ENCODE measurements at regions not wholly inside any gene's neighbourhood (a gene's known extent, or its start where the extent isn't known, plus 50 kb on each side); places are given as distances from the start of the nearest gene placed in this dataset.
A peak's percentile ranks its signal among the peaks of the same experiment; 100 is the strongest.
"Not testable (repeated sequence)": the region's sequence is repeated elsewhere in the genome, so short reads cannot be mapped to it uniquely, and the experiment has no call there.

DNA sequence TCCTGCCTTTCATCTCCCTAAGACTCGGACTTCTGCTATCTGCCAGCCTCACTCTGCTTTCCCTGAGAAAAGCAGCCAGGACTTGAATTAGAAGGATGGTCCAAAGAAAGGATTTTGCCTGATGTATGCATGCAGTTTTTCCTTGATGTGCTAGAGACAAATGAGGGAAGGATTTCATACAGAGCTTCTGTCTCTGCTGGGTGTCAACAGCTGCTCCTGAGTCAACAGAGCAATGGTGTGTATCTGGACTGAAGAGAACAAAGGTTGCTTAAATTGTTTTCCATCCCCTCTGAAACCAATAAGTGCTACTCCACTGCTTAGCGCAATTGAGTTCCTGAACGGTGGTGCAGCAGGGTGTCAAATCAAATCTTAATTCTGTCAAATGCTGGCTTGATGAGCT is 680.6 kb upstream of the C16orf82 start:
- DNase-seq (ENCODE audit: low read depth): no peak

DNA sequence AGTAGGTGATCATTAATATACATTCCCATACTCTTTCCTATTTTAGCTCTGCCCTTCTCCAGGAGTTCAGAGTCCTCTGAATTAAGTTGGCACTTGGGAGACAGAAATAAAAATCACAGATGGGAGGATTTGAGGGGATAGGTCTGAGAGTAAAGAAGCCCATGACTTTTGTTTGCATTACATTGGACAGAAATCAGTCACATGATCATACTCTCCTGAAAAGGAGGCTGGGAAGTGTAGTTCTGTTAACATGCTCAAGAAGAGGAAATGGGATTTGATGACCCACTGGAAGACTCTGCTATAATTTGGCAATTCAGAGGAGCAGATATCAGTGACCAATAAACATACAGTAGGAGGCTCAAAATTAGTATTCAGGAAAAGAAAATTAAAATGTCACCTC is 674.9 kb upstream of the C16orf82 start:
- no peak for DNase-seq (ENCODE audit: low read depth)

DNA sequence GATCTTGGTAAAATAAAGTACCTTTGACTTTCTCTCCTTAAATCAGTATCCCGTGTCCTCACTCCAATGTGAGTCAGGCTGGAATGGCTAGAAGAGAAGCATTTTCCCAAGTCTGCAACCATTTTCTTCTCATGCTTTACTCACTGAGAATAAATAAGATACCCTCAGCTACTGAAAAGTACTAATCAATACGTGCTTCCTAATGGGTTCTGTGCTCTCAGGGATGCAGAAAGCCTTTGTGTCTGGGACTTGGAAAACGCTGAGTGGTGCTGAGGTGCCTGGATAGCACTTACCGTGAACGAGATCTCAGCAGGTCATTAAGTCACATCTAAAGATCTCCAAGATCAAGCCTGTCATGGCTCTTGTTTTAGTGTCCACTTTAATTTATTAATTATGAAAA is 672.3 kb upstream of the C16orf82 start:
- no peak for DNase-seq (ENCODE audit: low read depth)

DNA sequence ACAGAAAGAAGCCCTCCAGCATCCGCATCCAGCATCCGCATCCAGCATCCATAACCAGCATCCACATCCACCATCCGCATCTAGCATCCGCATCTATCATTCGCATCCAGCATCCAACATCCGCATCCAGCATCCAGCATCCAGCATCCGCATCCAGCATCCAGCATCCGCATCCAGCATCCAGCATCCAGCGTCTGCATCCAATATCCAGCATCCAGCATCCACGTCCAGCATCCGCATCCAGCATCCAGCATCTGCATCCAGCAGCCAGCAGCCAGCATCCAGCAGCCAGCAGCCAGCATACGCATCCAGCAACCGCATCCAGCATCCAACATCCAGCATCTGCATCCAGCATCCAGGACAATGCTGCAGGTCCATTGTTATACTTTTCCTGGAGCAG is 671.0 kb upstream of the C16orf82 start:
- no peak for DNase-seq (ENCODE audit: low read depth)

DNA sequence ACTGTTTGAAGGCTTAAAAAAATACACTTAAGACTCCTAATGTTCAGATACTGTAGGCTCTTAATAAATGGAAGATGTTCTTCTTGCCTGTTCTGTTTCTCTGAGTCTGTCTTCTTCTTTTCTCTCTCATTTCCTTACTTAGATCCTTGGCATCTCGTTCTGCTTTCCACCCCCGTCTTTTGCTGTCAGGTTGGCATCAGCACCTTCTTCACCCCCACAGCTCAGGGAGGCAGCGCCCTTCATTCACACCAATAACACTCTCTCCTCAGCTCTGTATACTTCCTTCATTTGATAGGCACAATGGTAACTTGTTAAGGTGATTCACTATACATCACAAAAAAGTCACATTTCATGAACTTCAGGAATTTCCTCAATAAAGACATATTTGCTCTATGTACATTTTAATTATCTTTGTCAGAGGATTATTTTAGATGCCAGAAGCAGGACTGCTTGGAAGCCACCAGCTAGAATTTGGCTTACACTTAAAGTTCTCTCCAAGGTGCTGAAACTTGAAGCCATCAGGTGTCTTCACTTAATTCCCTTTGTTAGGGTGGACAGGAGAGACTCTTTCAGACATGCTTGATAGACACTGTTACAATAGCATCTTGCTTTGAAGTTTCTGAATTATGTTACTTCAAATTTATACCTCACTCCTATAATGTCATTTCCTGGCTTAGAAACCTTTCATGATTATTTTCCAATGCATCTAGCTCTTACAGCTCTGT is 670.1 kb upstream of the C16orf82 start:
- DNase-seq (ENCODE audit: low read depth): no peak

DNA sequence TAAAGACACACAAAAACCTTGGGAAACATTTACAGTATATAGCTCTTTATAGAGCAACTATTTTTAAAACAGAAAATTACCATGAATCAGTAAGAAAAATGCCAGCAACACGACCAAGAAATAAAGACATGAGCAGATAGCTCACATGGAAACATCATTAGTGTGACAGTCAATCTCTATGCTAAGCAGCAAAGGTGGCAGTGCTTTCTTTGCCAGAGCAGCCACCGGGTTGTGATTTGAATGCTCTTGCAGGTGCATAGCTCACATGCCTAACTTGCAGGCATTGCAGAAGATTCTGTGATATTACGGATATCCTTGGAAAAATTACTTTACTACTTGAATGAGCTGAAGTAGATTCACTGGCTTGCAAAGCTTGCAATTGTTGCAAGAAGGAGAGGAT is 652.9 kb upstream of the C16orf82 start:
- DNase-seq (ENCODE audit: low read depth): no peak

DNA sequence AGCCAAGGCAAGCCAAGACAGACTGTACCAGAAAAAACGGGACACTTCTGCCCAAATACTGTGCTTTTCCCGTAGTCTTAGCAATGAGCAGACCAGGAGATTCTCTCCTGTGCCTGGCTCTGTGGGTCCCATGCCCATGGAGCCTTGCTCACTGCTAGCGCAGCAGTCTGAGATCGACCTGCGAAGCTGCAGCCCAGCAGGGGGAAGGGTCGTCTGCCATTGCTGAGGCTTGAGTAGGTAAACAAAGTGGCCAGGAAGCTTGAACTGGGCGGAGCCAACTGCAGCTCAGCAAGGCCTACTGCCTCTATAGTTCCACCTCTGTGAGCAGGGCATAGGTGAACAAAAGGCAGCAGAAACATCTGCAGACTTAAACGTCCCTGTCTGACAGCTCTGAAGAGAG is 647.3 kb upstream of the C16orf82 start:
- DNase-seq (ENCODE audit: low read depth): not testable (repeated sequence)

DNA sequence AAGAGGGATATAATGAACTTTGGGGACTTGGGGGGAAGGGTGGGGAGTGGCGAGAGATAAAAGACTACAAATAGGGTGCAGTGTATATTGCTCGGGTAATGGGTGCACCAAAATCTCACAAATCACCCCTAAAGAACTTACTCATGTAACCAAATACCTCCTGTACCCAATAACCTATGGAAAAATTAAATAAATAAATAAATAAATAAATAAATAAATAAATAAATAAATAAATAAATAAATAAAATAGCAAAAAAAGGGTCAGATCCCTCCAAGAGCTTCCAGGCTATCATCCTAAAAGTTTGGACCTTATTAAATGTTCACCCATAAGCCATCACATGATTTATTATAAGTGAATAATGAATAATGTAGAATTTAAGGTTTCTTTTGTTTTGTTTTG is 636.1 kb upstream of the C16orf82 start:
- no peak for DNase-seq (ENCODE audit: low read depth)

DNA sequence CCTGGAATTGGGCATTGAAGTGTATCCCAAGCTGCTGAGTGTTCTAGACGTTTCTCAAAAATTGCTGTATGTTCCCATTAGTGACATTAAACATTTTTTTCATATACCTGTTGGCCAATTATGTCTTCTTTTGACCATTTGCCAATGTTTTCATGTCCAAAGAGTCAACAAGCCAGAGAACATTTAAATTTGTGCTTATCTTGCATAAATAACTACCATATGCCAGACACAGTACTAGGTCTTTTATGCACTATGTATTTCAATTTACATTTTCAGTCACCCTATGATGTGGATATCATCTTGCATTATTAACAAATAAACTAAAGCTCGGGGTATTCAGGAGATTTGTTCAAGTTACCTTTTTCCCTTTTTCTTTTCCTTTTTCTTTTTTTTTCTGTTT is 632.9 kb upstream of the C16orf82 start:
- DNase-seq (ENCODE audit: low read depth): no peak

DNA sequence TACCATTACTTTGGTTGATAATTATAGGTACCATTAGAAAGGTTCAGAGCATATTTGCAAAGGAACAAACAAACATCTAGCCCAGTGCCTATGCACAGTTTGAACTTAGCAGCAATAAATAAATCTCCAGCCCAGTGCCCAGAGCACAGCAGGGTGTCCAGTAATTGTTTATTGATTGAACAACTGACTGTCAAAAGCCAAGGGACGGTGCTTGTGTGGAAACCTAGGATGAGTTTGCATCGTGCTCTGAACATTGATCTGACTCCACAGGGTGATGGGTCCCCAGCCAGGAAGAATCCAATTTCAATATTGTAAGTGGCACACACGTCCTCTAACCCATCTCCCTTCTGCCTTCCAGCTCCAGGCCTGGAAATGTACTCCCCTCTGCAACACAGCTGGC is 625.5 kb upstream of the C16orf82 start:
- no peak for DNase-seq (ENCODE audit: low read depth)

DNA sequence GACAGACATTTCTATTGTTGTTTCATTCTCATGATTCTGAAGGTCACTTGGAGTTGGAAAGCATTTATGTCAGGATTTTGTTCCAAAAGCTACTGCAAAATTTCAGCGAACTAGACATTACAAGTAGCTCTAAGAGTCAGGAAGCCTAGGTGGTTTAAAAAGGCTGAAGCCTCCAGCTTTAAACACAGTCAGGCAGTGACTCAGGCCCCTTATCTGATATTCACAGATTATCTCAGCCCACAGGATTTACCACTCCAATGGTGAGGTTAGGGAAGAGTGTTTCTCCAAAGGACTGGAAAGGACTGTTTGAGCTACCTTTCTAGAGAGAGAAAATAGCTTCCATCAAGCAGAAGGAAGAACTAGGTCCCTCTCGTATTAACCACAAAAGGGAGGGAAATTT is 624.4 kb upstream of the C16orf82 start:
- DNase-seq (ENCODE audit: low read depth): no peak

DNA sequence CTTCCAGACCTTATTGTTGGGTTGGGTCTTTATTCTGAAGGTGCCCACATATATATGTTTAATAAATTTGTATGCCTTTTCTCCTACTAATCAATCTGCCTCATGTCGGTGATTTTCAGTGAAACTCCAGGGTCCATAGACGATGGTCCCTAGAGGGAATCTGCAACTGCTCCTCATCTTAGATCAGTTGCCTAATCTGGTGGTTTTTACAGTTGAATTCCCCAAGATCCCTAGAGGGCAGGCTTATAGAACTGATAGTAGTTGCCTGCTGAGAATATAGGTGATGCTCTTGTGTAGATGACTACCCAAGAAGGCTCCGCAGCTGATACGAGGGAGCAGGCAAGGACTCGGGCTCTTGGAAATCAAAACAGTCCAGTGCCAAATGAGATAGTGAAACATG is 619.2 kb upstream of the C16orf82 start:
- no peak for DNase-seq (ENCODE audit: low read depth)

DNA sequence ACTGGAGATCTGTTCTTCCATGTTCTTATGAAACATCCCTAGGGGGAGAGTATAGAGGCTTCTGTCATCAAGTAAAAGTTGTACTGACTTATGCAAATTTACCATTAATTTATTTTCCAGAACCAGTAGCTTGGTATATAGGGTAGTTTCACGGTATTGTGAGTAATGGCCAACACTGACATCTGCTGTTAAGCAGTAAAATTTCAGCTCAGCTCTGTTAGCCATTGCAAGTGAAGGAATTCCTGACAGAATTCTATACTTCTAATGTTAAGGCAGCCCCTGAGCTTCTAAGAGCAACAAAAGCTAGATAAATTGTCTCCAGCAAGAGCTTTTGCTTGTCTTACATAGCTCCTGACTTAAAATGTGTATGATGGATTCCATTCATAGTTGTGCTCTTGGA is 613.5 kb upstream of the C16orf82 start:
- DNase-seq (ENCODE audit: low read depth): no peak

DNA sequence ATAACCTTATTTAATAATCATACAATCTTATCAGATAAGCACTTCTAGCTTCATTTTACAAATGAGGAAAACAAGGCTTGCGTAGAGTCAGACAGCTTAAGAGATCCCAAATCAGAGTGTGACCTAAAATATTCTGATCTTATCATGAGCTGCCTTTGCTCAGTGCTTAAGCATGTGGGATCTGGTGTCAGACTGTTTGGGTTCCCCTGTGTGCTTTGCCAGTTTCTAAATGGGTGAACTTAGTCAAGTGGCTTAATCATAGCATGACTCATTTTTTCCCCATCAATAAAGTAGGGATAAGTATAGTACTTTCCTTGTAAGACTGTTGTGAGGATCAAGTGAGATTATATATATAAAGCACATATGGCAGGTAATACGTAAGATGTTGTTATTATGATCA is 612.6 kb upstream of the C16orf82 start:
- peak; percentile 11 for DNase-seq (ENCODE audit: low read depth)

DNA sequence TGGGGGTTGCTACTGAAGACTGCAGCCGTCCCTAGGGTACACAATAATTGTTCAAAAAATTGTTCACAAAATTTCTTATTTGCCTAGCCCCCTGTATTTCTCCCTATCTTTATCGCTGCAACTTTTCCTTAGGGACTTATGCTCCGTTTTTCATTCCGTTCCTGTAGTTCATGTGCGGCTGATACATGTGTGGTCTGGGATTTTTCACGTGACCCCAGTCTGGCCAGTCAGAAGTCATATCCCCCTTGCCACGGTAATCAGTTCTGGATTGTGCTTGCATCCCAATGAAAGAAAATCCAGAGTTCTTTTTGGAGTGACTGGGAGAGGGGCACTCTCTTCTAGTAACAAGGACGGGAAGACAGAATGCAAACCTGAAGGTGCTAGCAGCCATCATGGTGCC is 610.7 kb upstream of the C16orf82 start:
- no peak for DNase-seq (ENCODE audit: low read depth)

DNA sequence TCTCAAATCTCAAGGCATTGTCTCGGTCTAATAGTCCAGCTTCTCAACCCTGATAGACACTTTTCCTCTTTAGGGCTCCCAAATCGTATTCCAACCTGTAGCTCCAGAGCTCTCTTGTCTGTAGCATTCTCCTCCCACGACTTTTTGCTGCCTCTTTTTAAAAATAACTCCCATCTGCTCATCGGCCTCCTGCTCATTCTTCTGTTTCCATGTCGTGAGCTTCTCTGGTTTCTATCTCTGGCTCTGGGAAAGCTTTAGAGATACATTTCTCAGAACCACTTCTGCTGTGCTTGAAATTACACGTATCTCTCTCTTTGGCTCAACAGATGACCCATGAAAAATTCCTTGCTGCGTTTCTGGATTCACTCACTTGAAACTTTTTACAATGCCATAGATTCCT is 609.6 kb upstream of the C16orf82 start:
- no peak for DNase-seq (ENCODE audit: low read depth)

DNA sequence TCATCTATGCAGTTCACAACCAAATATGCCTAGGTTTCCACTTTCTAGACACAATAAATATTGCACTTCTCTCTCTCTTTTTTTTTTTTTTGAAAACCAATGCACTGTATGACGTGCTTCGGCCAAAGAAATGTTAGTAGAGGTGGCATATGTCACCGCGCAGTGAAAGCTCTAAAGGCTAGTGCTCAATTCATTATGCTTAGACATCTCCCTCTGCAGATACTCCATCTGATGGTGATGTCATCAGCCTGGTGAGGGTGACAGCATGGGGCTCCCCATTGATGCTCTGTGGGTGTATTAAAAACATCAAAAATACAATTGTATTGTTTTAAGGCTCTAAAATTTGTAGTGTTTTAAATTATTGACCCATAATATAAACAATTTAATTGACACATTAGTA is 608.8 kb upstream of the C16orf82 start:
- DNase-seq (ENCODE audit: low read depth): no peak

DNA sequence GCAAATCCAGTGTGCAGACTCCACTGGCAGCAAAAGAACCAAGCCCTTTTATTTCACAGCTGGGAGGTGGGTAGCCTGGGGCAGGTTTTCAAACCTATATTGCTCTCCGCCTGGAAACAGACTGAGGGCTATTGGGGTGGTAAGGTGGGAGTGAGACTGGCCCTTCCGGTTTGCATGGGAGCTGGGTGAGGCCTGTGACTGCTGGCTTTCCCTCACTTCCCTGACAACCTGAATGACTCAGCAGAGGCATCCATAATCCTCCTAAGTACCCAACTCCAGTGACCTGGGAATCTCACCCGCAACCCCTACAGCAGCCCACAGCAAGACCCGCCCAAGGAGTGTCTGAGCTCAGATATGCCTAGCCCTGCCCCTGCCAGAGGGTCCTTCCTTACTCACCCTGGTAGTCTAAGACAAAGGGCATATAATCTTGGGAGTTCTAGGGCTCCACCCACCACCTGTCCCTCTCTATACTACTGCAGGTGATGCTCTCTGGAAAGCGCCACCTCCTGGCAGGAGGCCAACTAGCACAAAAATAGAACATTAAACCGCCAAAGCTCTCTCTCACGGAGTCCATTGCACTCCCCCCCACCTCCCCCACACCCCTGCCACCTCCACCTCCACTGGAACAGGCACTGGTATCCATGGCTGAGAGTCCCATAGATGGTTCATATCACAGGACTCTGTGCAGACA is 602.0 kb upstream of the C16orf82 start:
- DNase-seq (ENCODE audit: low read depth): peak; percentile 10

DNA sequence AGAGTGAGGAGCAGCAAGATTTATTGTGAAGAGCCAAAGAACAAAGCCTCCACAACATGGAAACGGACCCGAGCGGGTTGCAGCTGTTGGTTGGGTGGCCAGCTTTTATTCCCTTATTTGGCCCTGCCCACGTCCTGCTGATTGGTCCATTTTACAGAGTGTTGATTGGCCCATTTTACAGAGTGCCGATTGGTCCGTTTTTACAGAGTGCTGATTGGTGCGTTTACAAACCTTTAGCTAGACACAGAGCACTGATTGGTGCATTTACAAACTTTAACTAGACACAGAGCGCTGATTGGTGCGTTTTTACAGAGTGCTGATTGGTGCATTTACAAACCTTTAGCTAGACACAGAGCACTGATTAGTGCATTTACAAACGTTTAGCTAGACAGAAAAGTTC is 592.3 kb upstream of the C16orf82 start:
- not testable (repeated sequence) for DNase-seq (ENCODE audit: low read depth)

DNA sequence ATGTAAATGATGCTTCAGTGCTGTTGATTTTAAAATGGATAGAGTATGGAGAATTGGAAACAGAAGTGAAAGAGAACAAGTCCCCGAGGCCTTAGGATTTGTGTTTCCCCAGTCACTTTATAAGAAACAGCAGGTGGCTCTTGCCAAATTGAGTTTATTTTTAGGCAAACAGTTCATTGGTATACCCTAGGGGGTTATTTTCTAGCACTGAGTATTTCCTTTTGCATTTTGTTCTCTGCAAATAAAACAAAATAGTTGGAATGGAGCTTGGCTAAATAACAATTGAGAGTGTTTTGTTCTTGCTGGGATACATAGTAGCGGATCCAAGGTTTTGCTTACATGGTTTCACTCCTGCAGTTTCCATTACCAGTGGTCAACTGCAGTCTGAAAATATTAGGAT is 591.1 kb upstream of the C16orf82 start:
- no peak for DNase-seq (ENCODE audit: low read depth)

DNA sequence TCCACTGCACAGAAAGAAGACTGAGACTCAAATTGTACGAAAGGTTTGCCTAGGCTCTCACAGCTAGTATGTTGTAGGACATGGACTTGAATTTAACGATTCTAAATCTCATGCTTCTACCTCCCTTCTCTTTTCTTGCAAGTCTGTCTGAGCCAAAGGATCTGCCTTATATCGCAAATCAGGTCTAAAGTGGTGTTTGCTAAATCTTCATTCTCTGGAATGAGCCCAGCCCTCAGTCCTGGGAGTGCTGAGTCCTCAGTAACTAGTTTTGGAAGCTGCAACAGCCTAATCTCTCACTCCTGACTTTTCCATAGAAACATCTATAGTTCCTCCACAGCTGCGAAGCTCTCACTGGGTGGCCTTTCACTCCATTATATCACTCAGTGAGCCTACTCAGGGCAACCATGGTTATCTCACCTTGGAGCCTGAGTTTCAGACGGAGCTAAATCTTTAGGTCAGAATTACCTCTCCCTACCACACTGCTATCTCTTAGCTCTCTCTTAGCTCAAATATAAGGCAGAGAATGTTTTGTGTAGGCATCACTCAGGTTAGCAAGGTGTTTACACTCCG is 575.5 kb upstream of the C16orf82 start:
- no peak for DNase-seq (ENCODE audit: low read depth)

DNA sequence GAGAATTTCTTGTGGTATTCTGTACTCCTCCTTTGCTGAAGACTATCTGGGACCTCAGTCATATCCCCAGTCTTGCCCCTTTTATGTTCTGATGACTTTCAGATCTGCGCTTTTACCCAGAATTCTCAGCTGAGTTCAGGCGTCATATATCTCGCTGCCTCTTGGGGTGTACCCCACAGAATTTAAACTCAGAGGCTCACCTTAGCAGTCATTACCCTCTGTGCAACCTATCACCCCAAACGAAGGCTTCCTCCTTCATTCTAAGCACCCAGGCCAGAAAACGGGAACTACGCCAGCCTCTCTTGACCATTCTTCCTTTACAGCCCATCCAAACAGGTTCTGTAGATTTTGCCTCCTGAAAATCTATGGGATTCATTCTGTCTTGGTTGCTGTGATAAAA is 574.8 kb upstream of the C16orf82 start:
- DNase-seq (ENCODE audit: low read depth): no peak

DNA sequence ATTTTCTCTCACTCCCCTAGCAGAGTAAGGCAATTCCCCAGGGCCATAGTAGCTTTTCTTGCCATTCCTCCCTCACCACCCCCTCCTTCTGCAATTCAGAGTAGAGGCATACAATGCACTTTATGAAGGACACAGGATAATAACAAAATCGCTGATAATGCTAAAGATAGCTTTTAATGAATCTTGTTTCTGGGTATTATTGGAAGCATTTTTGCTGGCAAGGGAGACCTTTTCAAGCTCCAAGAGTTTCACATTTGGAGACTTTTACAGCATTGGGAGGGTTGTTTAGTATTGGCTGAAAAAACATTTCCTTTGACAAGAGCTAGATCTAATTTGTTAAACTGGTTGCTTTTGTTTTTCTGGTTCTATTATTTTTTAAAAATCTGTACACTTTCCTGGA is 573.0 kb upstream of the C16orf82 start:
- DNase-seq (ENCODE audit: low read depth): no peak

All from HT1080 (cell line).